ENCODE measurements at regions not wholly inside any gene's neighbourhood (a gene's known extent, or its start where the extent isn't known, plus 50 kb on each side); places are given as distances from the start of the nearest gene placed in this dataset.

- Histone ChIP-seq H3K36me3 (no peaks in the 10 kb centered on the region), H3K27ac (peak overlapping the region in 1 of 4 donors; percentile 36), H3K9me3 (no peaks in the 10 kb centered on the region), H3K4me1 (peaks cover 0 to 21% (median 4%) of the 10 kb centered on the region in 4 donors), H3K27me3 (no peaks in the 10 kb centered on the region), H3K4me3 (no peak overlapping the region)
- TF ChIP-seq POLR2A (IDR thresholded peaks at IDR 0.05) (no peak), EP300 (IDR thresholded peaks at IDR 0.05) (no peak), CTCF (IDR thresholded peaks at IDR 0.05) (no peak)
- DNase-seq (ENCODE audit: low spot score in 2 of 2), result no peak
- 36 to 39% methylated on average over 4 of the region's 4 CpGs for WGBS, 2 donors
Measured at GRCh38 chr14:53214384-53214783, 61.3 kb upstream of the DDHD1 start.

GRCh38 chr14:53213761-53214160 is 60.6 kb upstream of the DDHD1 start:
- Histone ChIP-seq H3K36me3 (no peaks in the 10 kb centered on the region), H3K4me1 (peaks cover 0 to 27% (median 7%) of the 10 kb centered on the region in 4 donors), H3K27ac (peak overlapping the region in 1 of 4 donors; percentile 36), H3K4me3 (no peak overlapping the region), H3K27me3 (no peaks in the 10 kb centered on the region), H3K9me3 (no peaks in the 10 kb centered on the region)
- WGBS, 2 donors, result 40 to 41% methylated on average over 2 of the region's 2 CpGs
- DNase-seq (ENCODE audit: low spot score in 2 of 2), result no peak
- TF ChIP-seq CTCF (IDR thresholded peaks at IDR 0.05) (no peak), POLR2A (IDR thresholded peaks at IDR 0.05) (no peak), EP300 (IDR thresholded peaks at IDR 0.05) (no peak)

- WGBS, 2 donors, result 5 to 6% methylated on average over 2 of the region's 2 CpGs
- TF ChIP-seq EP300 (IDR thresholded peaks at IDR 0.05), result peak in 1 of 2 donors; percentile 64
- no peak for TF ChIP-seq CTCF (IDR thresholded peaks at IDR 0.05)
- Histone ChIP-seq H3K36me3 (no peaks in the 10 kb centered on the region), H3K9me3 (no peaks in the 10 kb centered on the region), H3K4me1 (peaks cover 0 to 18% (median 4%) of the 10 kb centered on the region in 4 donors), H3K4me3 (no peak overlapping the region), H3K27ac (peak overlapping the region in 1 of 4 donors; percentile 43), H3K27me3 (no peaks in the 10 kb centered on the region)
- no peak for DNase-seq (ENCODE audit: low spot score in 2 of 2)
Measured at GRCh38 chr14:53209370-53209769, 56.2 kb upstream of the DDHD1 start.
